ENCODE measurements at regions not wholly inside any gene's neighbourhood (a gene's known extent, or its start where the extent isn't known, plus 50 kb on each side); places are given as distances from the start of the nearest gene placed in this dataset.

- Histone ChIP-seq H3K4me3 (no peak overlapping the region), H3K9me3 (no peaks in the 10 kb centered on the region), H3K4me1 (peaks cover 6% of the 10 kb centered on the region), H3K36me3 (replicated peaks) (no peaks in the 10 kb centered on the region), H3K27me3 (ENCODE audit: low read depth) (no peaks in the 10 kb centered on the region)
- in situ Hi-C loops (cut with MboI; ENCODE audit: low sequenced_read_pairs): no loop called here
- no peak for DNase-seq (ENCODE audit: low spot score in 2 of 2)
Observed at GRCh38 chr10:61612450-61612849, 50.3 kb upstream of the CABCOCO1 start.

GRCh38 chr10:61612009-61612408 is 50.7 kb upstream of the CABCOCO1 start:
- Histone ChIP-seq H3K9me3 (no peaks in the 10 kb centered on the region), H3K4me1 (peaks cover 6% of the 10 kb centered on the region), H3K4me3 (no peak overlapping the region), H3K36me3 (replicated peaks) (no peaks in the 10 kb centered on the region), H3K27me3 (ENCODE audit: low read depth) (no peaks in the 10 kb centered on the region)
- DNase-seq (ENCODE audit: low spot score in 2 of 2): no peak
- in situ Hi-C loops (cut with MboI; ENCODE audit: low sequenced_read_pairs): no loop called here

GRCh38 chr10:61609701-61610100 is 53.0 kb upstream of the CABCOCO1 start:
- H3K4me1 ChIP-seq: peaks cover 6% of the 10 kb centered on the region
- H3K27me3 ChIP-seq (ENCODE audit: low read depth): no peaks in the 10 kb centered on the region
- H3K9me3 ChIP-seq: no peaks in the 10 kb centered on the region
- in situ Hi-C loops (cut with MboI; ENCODE audit: low sequenced_read_pairs): no loop called here
- H3K36me3 ChIP-seq (replicated peaks): no peaks in the 10 kb centered on the region
- DNase-seq (ENCODE audit: low spot score in 2 of 2): no peak
- H3K4me3 ChIP-seq: no peak overlapping the region

- in situ Hi-C loops (cut with MboI; ENCODE audit: low sequenced_read_pairs): no loop called here
Observed at GRCh38 chr10:61608255-61609033, 54.3 kb upstream of the CABCOCO1 start.

GRCh38 chr10:61606959-61607907 is 55.5 kb upstream of the CABCOCO1 start:
- peak in 1 of 2 experiments; percentile 38 for DNase-seq (ENCODE audit: low spot score in 2 of 2)
- Histone ChIP-seq H3K27me3 (ENCODE audit: low read depth) (no peaks in the 10 kb centered on the region), H3K36me3 (replicated peaks) (no peaks in the 10 kb centered on the region), H3K4me1 (peaks cover 9% of the 10 kb centered on the region), H3K9me3 (no peaks in the 10 kb centered on the region), H3K4me3 (no peak overlapping the region)
- in situ Hi-C loops (cut with MboI; ENCODE audit: low sequenced_read_pairs): no loop called here

More at GRCh38 chr10:61608255-61609033, 54.3 kb upstream of the CABCOCO1 start:
- no peaks in the 10 kb centered on the region for H3K36me3 ChIP-seq (replicated peaks)
- peaks cover 6% of the 10 kb centered on the region for H3K4me1 ChIP-seq
- H3K9me3 ChIP-seq: no peaks in the 10 kb centered on the region
- DNase-seq (ENCODE audit: low spot score in 2 of 2): peak; percentile 32 to 49
- H3K27me3 ChIP-seq (ENCODE audit: low read depth): no peaks in the 10 kb centered on the region
- no peak overlapping the region for H3K4me3 ChIP-seq

- Histone ChIP-seq H3K36me3 (replicated peaks) (no peaks in the 10 kb centered on the region), H3K27me3 (ENCODE audit: low read depth) (no peaks in the 10 kb centered on the region), H3K4me3 (no peak overlapping the region), H3K4me1 (peaks cover 9% of the 10 kb centered on the region), H3K9me3 (no peaks in the 10 kb centered on the region)
- in situ Hi-C loops (cut with MboI; ENCODE audit: low sequenced_read_pairs): no loop called here
- no peak for DNase-seq (ENCODE audit: low spot score in 2 of 2)
Observed at GRCh38 chr10:61605221-61605620, 57.5 kb upstream of the CABCOCO1 start.

- in situ Hi-C loops (cut with MboI; ENCODE audit: low sequenced_read_pairs): no loop called here
- no peaks in the 10 kb centered on the region for H3K36me3 ChIP-seq (replicated peaks)
- H3K27me3 ChIP-seq (ENCODE audit: low read depth): no peaks in the 10 kb centered on the region
- DNase-seq (ENCODE audit: low spot score in 2 of 2): no peak
- H3K9me3 ChIP-seq: no peaks in the 10 kb centered on the region
- no peak overlapping the region for H3K4me3 ChIP-seq
- peaks cover 3% of the 10 kb centered on the region; the same call in 1 of the 2 replicates for H3K4me1 ChIP-seq
Observed at GRCh38 chr10:61600399-61600798, 62.3 kb upstream of the CABCOCO1 start.

GRCh38 chr10:61594430-61594829 is 68.3 kb upstream of the CABCOCO1 start:
- in situ Hi-C loops (cut with MboI; ENCODE audit: low sequenced_read_pairs): no loop called here
- H3K36me3 ChIP-seq (replicated peaks): no peaks in the 10 kb centered on the region
- H3K9me3 ChIP-seq: no peaks in the 10 kb centered on the region
- no peak for DNase-seq (ENCODE audit: low spot score in 2 of 2)
- H3K4me1 ChIP-seq: peaks cover 12% of the 10 kb centered on the region
- no peak overlapping the region for H3K4me3 ChIP-seq
- H3K27me3 ChIP-seq (ENCODE audit: low read depth): no peaks in the 10 kb centered on the region

GRCh38 chr10:61592581-61592980 is 70.1 kb upstream of the CABCOCO1 start:
- Histone ChIP-seq H3K4me3 (no peak overlapping the region), H3K27me3 (ENCODE audit: low read depth) (no peaks in the 10 kb centered on the region), H3K9me3 (no peaks in the 10 kb centered on the region), H3K36me3 (replicated peaks) (no peaks in the 10 kb centered on the region), H3K4me1 (peaks cover 12% of the 10 kb centered on the region)
- in situ Hi-C loops (cut with MboI; ENCODE audit: low sequenced_read_pairs): no loop called here
- DNase-seq (ENCODE audit: low spot score in 2 of 2): peak; percentile 28 to 49

GRCh38 chr10:61589547-61590243 is 73.0 kb upstream of the CABCOCO1 start:
- Histone ChIP-seq H3K4me1 (peaks cover 7% of the 10 kb centered on the region), H3K9me3 (no peaks in the 10 kb centered on the region), H3K36me3 (replicated peaks) (no peaks in the 10 kb centered on the region), H3K4me3 (no peak overlapping the region), H3K27me3 (ENCODE audit: low read depth) (no peaks in the 10 kb centered on the region)
- no peak for DNase-seq (ENCODE audit: low spot score in 2 of 2)
- in situ Hi-C loops (cut with MboI; ENCODE audit: low sequenced_read_pairs): no loop called here

GRCh38 chr10:61588770-61589211 is 73.9 kb upstream of the CABCOCO1 start:
- Histone ChIP-seq H3K9me3 (no peaks in the 10 kb centered on the region), H3K4me1 (no peaks in the 10 kb centered on the region; the same call in 1 of the 2 replicates), H3K36me3 (replicated peaks) (no peaks in the 10 kb centered on the region), H3K27me3 (ENCODE audit: low read depth) (no peaks in the 10 kb centered on the region), H3K4me3 (no peak overlapping the region)
- in situ Hi-C loops (cut with MboI; ENCODE audit: low sequenced_read_pairs): no loop called here
- DNase-seq (ENCODE audit: low spot score in 2 of 2): no peak

GRCh38 chr10:61586829-61587228 is 75.9 kb upstream of the CABCOCO1 start:
- Histone ChIP-seq H3K36me3 (replicated peaks) (no peaks in the 10 kb centered on the region), H3K9me3 (no peaks in the 10 kb centered on the region), H3K4me1 (no peaks in the 10 kb centered on the region), H3K27me3 (ENCODE audit: low read depth) (no peaks in the 10 kb centered on the region), H3K4me3 (no peak overlapping the region)
- no peak for DNase-seq (ENCODE audit: low spot score in 2 of 2)
- in situ Hi-C loops (cut with MboI; ENCODE audit: low sequenced_read_pairs): no loop called here

- in situ Hi-C loops (cut with MboI; ENCODE audit: low sequenced_read_pairs): no loop called here
- no peak overlapping the region for H3K4me3 ChIP-seq
- no peaks in the 10 kb centered on the region for H3K27me3 ChIP-seq (ENCODE audit: low read depth)
- no peaks in the 10 kb centered on the region for H3K9me3 ChIP-seq
- DNase-seq (ENCODE audit: low spot score in 2 of 2): no peak
- H3K4me1 ChIP-seq: no peaks in the 10 kb centered on the region
- H3K36me3 ChIP-seq (replicated peaks): no peaks in the 10 kb centered on the region
Observed at GRCh38 chr10:61580608-61581007, 82.1 kb upstream of the CABCOCO1 start.
